ENCODE measurements at regions not wholly inside any gene's neighbourhood (a gene's known extent, or its start where the extent isn't known, plus 50 kb on each side); places are given as distances from the start of the nearest gene placed in this dataset.

DNA sequence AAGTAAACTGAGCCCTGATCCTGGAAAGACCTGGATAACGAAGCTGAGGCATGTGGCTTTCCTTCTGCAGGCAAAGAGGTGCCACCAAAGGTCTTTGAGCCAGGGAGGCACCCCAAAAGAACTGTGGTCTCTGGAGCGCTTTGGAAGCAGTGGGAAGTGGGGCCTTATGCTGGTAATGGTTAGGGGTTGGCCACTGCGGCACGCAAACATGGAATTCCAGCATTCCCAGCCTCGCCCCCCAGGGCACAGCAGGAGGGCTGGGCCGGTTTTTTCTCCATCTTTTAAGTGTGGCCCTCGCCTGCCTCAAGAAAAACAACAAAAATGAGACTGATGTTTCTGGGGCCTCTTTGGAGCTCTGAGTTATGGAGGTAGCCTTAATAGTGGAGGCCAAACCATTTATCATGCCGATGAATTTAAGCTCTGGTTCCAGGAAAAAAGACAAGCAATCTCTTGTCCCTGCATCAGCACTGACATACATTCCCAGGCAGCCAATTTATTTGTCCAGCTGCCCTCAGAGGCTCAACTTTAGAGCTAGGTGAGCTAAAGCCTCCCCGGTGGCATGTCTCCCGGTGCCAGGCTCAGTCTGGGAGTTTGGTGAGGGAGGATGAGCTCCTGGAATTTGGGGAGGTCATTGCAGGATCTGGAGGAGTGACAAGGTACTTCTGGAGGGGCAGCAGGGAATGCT, 109.0 kb downstream of the TLE3 start:
- POLR2A ChIA-PET = no interaction called here
- ATAC-seq = no peak
- Histone ChIP-seq H3K27ac (no peak overlapping the region), H3K4me2 (no peak overlapping the region), H3K4me3 (no peak overlapping the region), H3K4me1 (peaks cover 14% of the 10 kb centered on the region), H3K9me3 (no peaks in the 10 kb centered on the region)
- 68% methylated on average over 10 of the region's 10 CpGs for WGBS (ENCODE audit: missing lambda C conversion rate)
- DNase-seq (ENCODE audit: low read depth in 1 of 2, low spot score in 1 of 2) = no peak
- TF ChIP-seq HOXA7 (CRISPR knock-in tag; IDR thresholded peaks at IDR 0.05) (no peak), KDM5A (IDR thresholded peaks at IDR 0.05) (no peak), HEYL (CRISPR knock-in tag; IDR thresholded peaks at IDR 0.05) (no peak), MYC (IDR thresholded peaks at IDR 0.05; ENCODE audit: borderline replicate concordance, low read length) (no peak), SMC3 (IDR thresholded peaks at IDR 0.05) (no peak), NFE2L2 (conservative IDR thresholded peaks at IDR 0.05; ENCODE audit: low read length) (no peak), TP53 (CRISPR knock-in tag; IDR thresholded peaks at IDR 0.05) (no peak), KDM1A (IDR thresholded peaks at IDR 0.05; ENCODE audit: low read depth) (no peak), ZC3H11A (IDR thresholded peaks at IDR 0.05) (no peak), FOXS1 (CRISPR knock-in tag; IDR thresholded peaks at IDR 0.05) (no peak), GATA3 (IDR thresholded peaks at IDR 0.05; ENCODE audit: borderline replicate concordance) (no peak), RAD21 (conservative IDR thresholded peaks at IDR 0.05 in 1 of 2, IDR thresholded peaks at IDR 0.05 in 1 of 2) (no peak), CBX8 (IDR thresholded peaks at IDR 0.05) (no peak), HMGXB4 (CRISPR knock-in tag; IDR thresholded peaks at IDR 0.05; ENCODE audit: borderline replicate concordance) (no peak), EHMT2 (IDR thresholded peaks at IDR 0.05; ENCODE audit: low read depth) (no peak), RCOR1 (IDR thresholded peaks at IDR 0.05; ENCODE audit: low read depth, low read length) (no peak), MAZ (IDR thresholded peaks at IDR 0.05; ENCODE audit: borderline replicate concordance, low read depth, low read length) (no peak)
- TF ChIP-seq, protein P1, sequence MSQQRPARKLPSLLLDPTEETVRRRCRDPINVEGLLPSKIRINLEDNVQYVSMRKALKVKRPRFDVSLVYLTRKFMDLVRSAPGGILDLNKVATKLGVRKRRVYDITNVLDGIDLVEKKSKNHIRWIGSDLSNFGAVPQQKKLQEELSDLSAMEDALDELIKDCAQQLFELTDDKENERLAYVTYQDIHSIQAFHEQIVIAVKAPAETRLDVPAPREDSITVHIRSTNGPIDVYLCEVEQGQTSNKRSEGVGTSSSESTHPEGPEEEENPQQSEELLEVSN (IDR thresholded peaks at IDR 0.05; ENCODE audit: borderline replicate concordance, low read depth) = no peak
- TF ChIP-seq, protein P2, sequence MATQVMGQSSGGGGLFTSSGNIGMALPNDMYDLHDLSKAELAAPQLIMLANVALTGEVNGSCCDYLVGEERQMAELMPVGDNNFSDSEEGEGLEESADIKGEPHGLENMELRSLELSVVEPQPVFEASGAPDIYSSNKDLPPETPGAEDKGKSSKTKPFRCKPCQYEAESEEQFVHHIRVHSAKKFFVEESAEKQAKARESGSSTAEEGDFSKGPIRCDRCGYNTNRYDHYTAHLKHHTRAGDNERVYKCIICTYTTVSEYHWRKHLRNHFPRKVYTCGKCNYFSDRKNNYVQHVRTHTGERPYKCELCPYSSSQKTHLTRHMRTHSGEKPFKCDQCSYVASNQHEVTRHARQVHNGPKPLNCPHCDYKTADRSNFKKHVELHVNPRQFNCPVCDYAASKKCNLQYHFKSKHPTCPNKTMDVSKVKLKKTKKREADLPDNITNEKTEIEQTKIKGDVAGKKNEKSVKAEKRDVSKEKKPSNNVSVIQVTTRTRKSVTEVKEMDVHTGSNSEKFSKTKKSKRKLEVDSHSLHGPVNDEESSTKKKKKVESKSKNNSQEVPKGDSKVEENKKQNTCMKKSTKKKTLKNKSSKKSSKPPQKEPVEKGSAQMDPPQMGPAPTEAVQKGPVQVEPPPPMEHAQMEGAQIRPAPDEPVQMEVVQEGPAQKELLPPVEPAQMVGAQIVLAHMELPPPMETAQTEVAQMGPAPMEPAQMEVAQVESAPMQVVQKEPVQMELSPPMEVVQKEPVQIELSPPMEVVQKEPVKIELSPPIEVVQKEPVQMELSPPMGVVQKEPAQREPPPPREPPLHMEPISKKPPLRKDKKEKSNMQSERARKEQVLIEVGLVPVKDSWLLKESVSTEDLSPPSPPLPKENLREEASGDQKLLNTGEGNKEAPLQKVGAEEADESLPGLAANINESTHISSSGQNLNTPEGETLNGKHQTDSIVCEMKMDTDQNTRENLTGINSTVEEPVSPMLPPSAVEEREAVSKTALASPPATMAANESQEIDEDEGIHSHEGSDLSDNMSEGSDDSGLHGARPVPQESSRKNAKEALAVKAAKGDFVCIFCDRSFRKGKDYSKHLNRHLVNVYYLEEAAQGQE (IDR thresholded peaks at IDR 0.05) = no peak
- TF ChIP-seq, protein P3, sequence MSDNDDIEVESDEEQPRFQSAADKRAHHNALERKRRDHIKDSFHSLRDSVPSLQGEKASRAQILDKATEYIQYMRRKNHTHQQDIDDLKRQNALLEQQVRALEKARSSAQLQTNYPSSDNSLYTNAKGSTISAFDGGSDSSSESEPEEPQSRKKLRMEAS (IDR thresholded peaks at IDR 0.05) = no peak
- CTCF ChIA-PET = interaction anchor here (1.5 kb wide), 1 partner anchor 9 kb away, joined by 7 read pairs; no protein-coding TSS in a partner anchor
- no peak for FAIRE-seq
